PC-9 (cell line): ENCODE measurements at regions not wholly inside any gene's neighbourhood (a gene's known extent, or its start where the extent isn't known, plus 50 kb on each side); places are given as distances from the start of the nearest gene placed in this dataset.

ENCODE experiments used
- CTCF ChIP-seq: fragments of 200-600 bp; sonication (generic); conservative IDR thresholded peaks from 2 replicates; pipeline ENCODE4 v1.6.1; 2017; ENCODE audit warnings: mixed run types, antibody characterized with exemption, mild to moderate bottlenecking, moderate library complexity
- EZH2 ChIP-seq: fragments of 200-600 bp; sonication (generic); IDR thresholded peaks from 2 replicates; pipeline ENCODE4 v1.8.0; 2017; ENCODE audit warnings: antibody characterized with exemption, low read depth

- TF ChIP-seq CTCF (no peak), EZH2 (no peak)
These were observed 59.6 kb upstream of the SPATA31C2 start for GRCh38 chr9:88197781-88198340.
